HepG2 (cell line): ENCODE measurements at regions not wholly inside any gene's neighbourhood (a gene's known extent, or its start where the extent isn't known, plus 50 kb on each side); places are given as distances from the start of the nearest gene placed in this dataset.

Experiments used
- ATAC-seq: fragments of 200-7000 bp; cut with Tn5 transposase; 3 replicates; pipeline ENCODE4 v1.9.1; 2020; ENCODE audit warnings: mild to moderate bottlenecking, moderate library complexity
- BruUV-seq: library from RNA; stranded (reverse); fragments of 400-500 nt; replicated peaks from 2 replicates; lab custom pipeline; 2021; lab: Mats Ljungman, UMichigan
- CTCF ChIA-PET: fragments of 300-600 bp; formaldehyde crosslinking; extraction: SDS; loops from one replicate; lab custom pipeline; 2021; ENCODE audit warnings: low total read pairs, inconsistent platforms, low intra/inter-chr PET ratio; lab: Yijun Ruan, JAX
- POLR2A ChIA-PET: fragments of 350-600 bp; sonication (Branson Sonifier 250); formaldehyde crosslinking; loops from one replicate; lab custom pipeline; 2020; ENCODE audit warnings: antibody characterized with exemption, inconsistent platforms; lab: Yijun Ruan, JAX
- DNase-seq: peaks from one replicate; pipeline ENCODE4 v3.0.0-alpha.2; 2015; ENCODE audit warnings: low spot score
- FAIRE-seq: peaks from 3 replicates; lab custom pipeline; 2011; peaks lifted over from hg19 to GRCh38; lab: Jason Lieb, UNC
- H2AFZ ChIP-seq: one replicate; pipeline ENCODE4 v1.6.1; 2011; ENCODE audit warnings: low read length, inconsistent platforms
- H3K27ac ChIP-seq: fragments of 300-600 bp; 3 replicates; pipeline ENCODE4 v1.8.0; 2011; ENCODE audit warnings: mixed run types, mild to moderate bottlenecking, mixed read lengths, low read length, inconsistent platforms; ENCODE audit not compliant: insufficient read depth; ENCODE audit errors: extremely low read length
- H3K27me3 ChIP-seq, 2 experiments: fragments of 200-600 bp in 1 of 2; 2 replicates in 1 of 2; 3 replicates in 1 of 2; pipeline versions ENCODE4 v1.6.0 to v1.8.0; 2011; ENCODE audit warnings: low read length in 2 of 2, mild to moderate bottlenecking in 2 of 2, moderate library complexity in 2 of 2, inconsistent platforms in 1 of 2; ENCODE audit not compliant: insufficient read depth in 2 of 2, control insufficient read depth in 1 of 2
- H3K36me3 ChIP-seq, 2 experiments: fragments of 200-600 bp in 1 of 2; replicated peaks in 1 of 2; 2 replicates in 1 of 2; 3 replicates in 1 of 2; pipeline versions ENCODE4 v1.5.1 to v1.8.0; 2011; ENCODE audit warnings: low read length in 2 of 2, inconsistent platforms in 1 of 2; ENCODE audit not compliant: insufficient read depth in 2 of 2, control insufficient read depth in 1 of 2
- H3K4me1 ChIP-seq: 2 replicates; pipeline ENCODE4 v1.5.1; 2012; ENCODE audit warnings: low read length, inconsistent platforms; ENCODE audit not compliant: insufficient read depth
- H3K4me2 ChIP-seq: 2 replicates; pipeline ENCODE4 v1.6.0; 2011; ENCODE audit warnings: low read depth, low read length, inconsistent platforms
- H3K4me3 ChIP-seq, 3 experiments: fragments of 200-600 bp in 1 of 3; sonication (generic), shearing (Covaris generic) in 1 of 3; replicated peaks in 1 of 3; 2 replicates each; pipeline ENCODE4 v1.5.1; 2011 to 2016; ENCODE audit warnings: low read length in 3 of 3, inconsistent platforms in 2 of 3, low read depth in 2 of 3, mild to moderate bottlenecking in 2 of 3, control low read depth in 1 of 3, mixed read lengths in 1 of 3; ENCODE audit not compliant: insufficient read depth in 1 of 3
- H3K79me2 ChIP-seq: one replicate; pipeline ENCODE4 v1.6.1; 2011; ENCODE audit warnings: low read length, inconsistent platforms; ENCODE audit not compliant: insufficient read depth
- H3K9ac ChIP-seq: 2 replicates; pipeline ENCODE4 v1.6.0; 2011; ENCODE audit warnings: mild to moderate bottlenecking, low read depth, low read length, inconsistent platforms; ENCODE audit not compliant: insufficient read depth
- H3K9me3 ChIP-seq: 2 replicates; pipeline ENCODE4 v1.5.1; 2012; ENCODE audit warnings: mild to moderate bottlenecking, low read length
- H4K20me1 ChIP-seq: 2 replicates; pipeline ENCODE4 v1.6.0; 2011; ENCODE audit warnings: inconsistent platforms, mild to moderate bottlenecking, low read length, moderate library complexity; ENCODE audit not compliant: insufficient read depth
- CEBPZ ChIP-seq: IDR thresholded peaks from 2 replicates; pipeline ENCODE4 v1.6.1; 2012; ENCODE audit warnings: low read length, improper control_type of control experiment
- FOXO1 ChIP-seq: sonication (generic); formaldehyde crosslinking; IDR thresholded peaks from 2 replicates; pipeline ENCODE4 v1.4.0; 2020; ENCODE audit warnings: missing genetic modification reagents
- GTF3A ChIP-seq: sonication (generic); formaldehyde crosslinking; conservative IDR thresholded peaks from 2 replicates; pipeline ENCODE4 v1.4.0; 2020; ENCODE audit warnings: mild to moderate bottlenecking, missing genetic modification reagents
- KDM5B ChIP-seq: sonication (generic); formaldehyde crosslinking; IDR thresholded peaks from 2 replicates; pipeline ENCODE4 v1.4.0; 2020; ENCODE audit warnings: missing genetic modification reagents, mild to moderate bottlenecking, borderline replicate concordance
- KLF16 ChIP-seq, 2 experiments: sonication (generic) in 1 of 2; formaldehyde crosslinking in 1 of 2; IDR thresholded peaks; 2 replicates each; pipeline versions ENCODE4 v1.6.1 to v1.8.0; 2016 to 2023; ENCODE audit warnings: missing genetic modification reagents in 2 of 2, missing compliant biosample characterization in 1 of 2
- MTA1 ChIP-seq: sonication (generic); formaldehyde crosslinking; IDR thresholded peaks from 2 replicates; pipeline ENCODE4 v1.4.0; 2020; ENCODE audit warnings: missing genetic modification reagents, mild to moderate bottlenecking, borderline replicate concordance
- MXD4 ChIP-seq: IDR thresholded peaks from 2 replicates; pipeline ENCODE4 v1.6.1; 2016; ENCODE audit warnings: mild to moderate bottlenecking, missing biosample characterization, missing genetic modification reagents
- NFIB ChIP-seq: sonication (generic); formaldehyde crosslinking; IDR thresholded peaks from 2 replicates; pipeline ENCODE4 v1.9.0; 2021; ENCODE audit warnings: missing genetic modification reagents, mild to moderate bottlenecking, borderline replicate concordance
- PLSCR1 ChIP-seq: sonication (generic); formaldehyde crosslinking; IDR thresholded peaks from 2 replicates; pipeline ENCODE4 v1.5.0; 2020; ENCODE audit warnings: missing genetic modification reagents, mild to moderate bottlenecking, borderline replicate concordance
- SIX1 ChIP-seq: sonication (generic); formaldehyde crosslinking; IDR thresholded peaks from 2 replicates; pipeline ENCODE4 v1.4.0; 2020; ENCODE audit warnings: missing genetic modification reagents, borderline replicate concordance
- SNAPC4 ChIP-seq: sonication (generic); formaldehyde crosslinking; IDR thresholded peaks from 2 replicates; pipeline ENCODE4 v1.4.0; 2020; ENCODE audit warnings: mild to moderate bottlenecking, missing genetic modification reagents
- THAP11 ChIP-seq: IDR thresholded peaks from 2 replicates; pipeline ENCODE4 v1.6.1; 2016; ENCODE audit warnings: missing biosample characterization, missing genetic modification reagents
- THAP7 ChIP-seq: sonication (generic); formaldehyde crosslinking; IDR thresholded peaks from 2 replicates; pipeline ENCODE4 v1.8.1; 2023; ENCODE audit warnings: mild to moderate bottlenecking, missing genetic modification reagents
- YEATS2 ChIP-seq: sonication (generic); formaldehyde crosslinking; IDR thresholded peaks from 2 replicates; pipeline ENCODE4 v1.4.0; 2020; ENCODE audit warnings: missing genetic modification reagents, borderline replicate concordance
- ZNF567 ChIP-seq: sonication (generic); formaldehyde crosslinking; IDR thresholded peaks from 2 replicates; pipeline ENCODE4 v1.8.1; 2023; ENCODE audit warnings: mild to moderate bottlenecking, missing genetic modification reagents, borderline replicate concordance
- ZNF576 ChIP-seq: sonication (generic); formaldehyde crosslinking; IDR thresholded peaks from 2 replicates; pipeline ENCODE4 v1.4.0; 2020; ENCODE audit warnings: mild to moderate bottlenecking, missing genetic modification reagents
- WGBS: methylation state at CpG from one replicate; pipeline ENCODE4 v1.1.6; 2017; ENCODE audit warnings: low lambda C conversion rate; 5-methylcytosine and 5-hydroxymethylcytosine counted together
- in situ Hi-C: cut with HindIII; loops from 2 replicates; pipeline ENCODE4 v1.10.0; 2017; ENCODE audit warnings: low pct_unique_long_range_greater_than_20kb; ENCODE audit not compliant: extremely low pct_ligation_motif_present
- intact Hi-C: fragments of 100-400 bp; cut with micrococcal nuclease; formaldehyde crosslinking; loops from one replicate; pipeline ENCODE4 v1.10.0; 2022; ENCODE audit not compliant: unreplicated experiment

- ChIA-PET CTCF (no interaction called here), POLR2A (no interaction called here)
- BruUV-seq = no TSS peak
- FAIRE-seq = no peak
- H3K4me1 ChIP-seq = no peaks in the 10 kb centered on the region
- no peak overlapping the region for H3K4me3 ChIP-seq
- in situ Hi-C loops = no loop called here
- no peak for DNase-seq
- no peak overlapping the region for H2AFZ ChIP-seq
- no peak overlapping the region for H3K9ac ChIP-seq
- no peaks in the 10 kb centered on the region for H4K20me1 ChIP-seq
- H3K36me3 ChIP-seq = no peaks in the 10 kb centered on the region
- intact Hi-C loops = no loop called here
- H3K79me2 ChIP-seq = no peaks in the 10 kb centered on the region
- no peaks in the 10 kb centered on the region for H3K9me3 ChIP-seq
- H3K4me2 ChIP-seq = no peak overlapping the region
- ATAC-seq = no peak
- H3K27me3 ChIP-seq = no peaks in the 10 kb centered on the region
- WGBS = 4% methylated on average over 7 of the region's 7 CpGs
- no peak overlapping the region for H3K27ac ChIP-seq
- TF ChIP-seq MTA1 (no peak), ZNF567 (no peak), CEBPZ (no peak), THAP7 (CRISPR knock-in tag) (no peak), MXD4 (CRISPR knock-in tag) (no peak), KDM5B (CRISPR knock-in tag) (no peak), FOXO1 (CRISPR knock-in tag) (no peak), SIX1 (CRISPR knock-in tag) (no peak), NFIB (CRISPR knock-in tag) (no peak), ZNF576 (CRISPR knock-in tag) (no peak), SNAPC4 (CRISPR knock-in tag) (no peak), KLF16 (CRISPR knock-in tag; IDR thresholded peaks at IDR 0.05) (no peak), YEATS2 (CRISPR knock-in tag) (no peak), PLSCR1 (CRISPR knock-in tag) (no peak), GTF3A (CRISPR knock-in tag) (no peak), THAP11 (CRISPR knock-in tag) (no peak)
These were observed 53.5 kb upstream of the SOX21 start for GRCh38 chr13:94765814-94766213.
